Keratinocyte (primary cell): ENCODE measurements at regions not wholly inside any gene's neighbourhood (a gene's known extent, or its start where the extent isn't known, plus 50 kb on each side); places are given as distances from the start of the nearest gene placed in this dataset.

Experiments used
- DNase-seq: peaks from one replicate; pipeline ENCODE4 v3.0.0-alpha.2; 2011; ENCODE audit warnings: low read depth, missing footprints, low spot score
- FAIRE-seq: peaks from 2 replicates; lab custom pipeline; 2011; peaks lifted over from hg19 to GRCh38; lab: Jason Lieb, UNC
- H2AFZ ChIP-seq: 2 replicates; pipeline ENCODE4 v1.6.0; 2012; ENCODE audit warnings: low read length, control low read depth, inconsistent platforms; ENCODE audit not compliant: control insufficient read depth
- H3K27ac ChIP-seq: 2 replicates; pipeline ENCODE4 v1.5.1; 2011; ENCODE audit warnings: low read length; ENCODE audit not compliant: control insufficient read depth, insufficient read depth
- H3K27me3 ChIP-seq: 3 replicates; pipeline ENCODE4 v1.6.0; 2011; ENCODE audit warnings: low read length; ENCODE audit not compliant: control insufficient read depth, insufficient read depth; ENCODE audit errors: extremely low read depth
- H3K36me3 ChIP-seq, 2 experiments: 2 replicates in 1 of 2; 3 replicates in 1 of 2; pipeline ENCODE4 v1.5.1; 2011; ENCODE audit warnings: low read length in 2 of 2, mild to moderate bottlenecking in 1 of 2; ENCODE audit not compliant: control insufficient read depth in 2 of 2, insufficient read depth in 2 of 2; ENCODE audit errors: extremely low read depth in 1 of 2
- H3K4me1 ChIP-seq: 3 replicates; pipeline ENCODE4 v1.5.1; 2011; ENCODE audit warnings: low read length; ENCODE audit not compliant: control insufficient read depth, insufficient read depth; ENCODE audit errors: extremely low read depth
- H3K4me2 ChIP-seq: 3 replicates; pipeline ENCODE4 v1.6.0; 2011; ENCODE audit warnings: low read depth, low read length; ENCODE audit not compliant: control insufficient read depth, insufficient read depth; ENCODE audit errors: extremely low read depth
- H3K4me3 ChIP-seq, 3 experiments: fragments of 200-600 bp in 1 of 3; sonication (generic) in 1 of 3; 2 replicates in 2 of 3; 3 replicates in 1 of 3; pipeline ENCODE4 v1.5.1; 2011 to 2016; ENCODE audit warnings: low read length in 3 of 3, mild to moderate bottlenecking in 3 of 3, control low read depth in 2 of 3, inconsistent platforms in 1 of 3, low read depth in 1 of 3, mixed read lengths in 1 of 3, mixed run types in 1 of 3, moderate library complexity in 1 of 3; ENCODE audit not compliant: control insufficient read depth in 2 of 3, insufficient read depth in 2 of 3; ENCODE audit errors: extremely low read depth in 1 of 3
- H3K79me2 ChIP-seq: 2 replicates; pipeline ENCODE4 v1.6.0; 2012; ENCODE audit warnings: low read length; ENCODE audit not compliant: control insufficient read depth, insufficient read depth
- H3K9ac ChIP-seq: 3 replicates; pipeline ENCODE4 v1.6.0; 2011; ENCODE audit warnings: low read length; ENCODE audit not compliant: control insufficient read depth, insufficient read depth; ENCODE audit errors: extremely low read depth
- H3K9me1 ChIP-seq: 3 replicates; pipeline ENCODE4 v1.6.0; 2011; ENCODE audit warnings: low read length; ENCODE audit not compliant: control insufficient read depth, insufficient read depth; ENCODE audit errors: extremely low read depth
- H3K9me3 ChIP-seq: 2 replicates; pipeline ENCODE4 v1.5.1; 2012; ENCODE audit warnings: low read depth, low read length; ENCODE audit not compliant: control insufficient read depth
- H4K20me1 ChIP-seq: 3 replicates; pipeline ENCODE4 v1.6.0; 2011; ENCODE audit warnings: low read length; ENCODE audit not compliant: control insufficient read depth, insufficient read depth; ENCODE audit errors: extremely low read depth
- EZH2 ChIP-seq: IDR thresholded peaks from one replicate; pipeline ENCODE4 v1.6.1; 2012; ENCODE audit warnings: inconsistent platforms, mild to moderate bottlenecking, low read length, moderate library complexity
- dilution Hi-C: fragments of 300-500 bp; cut with MboI; formaldehyde crosslinking; loops from one replicate; pipeline ENCODE4 v1.7.0; 2020; ENCODE audit warnings: low sequenced_read_pairs; ENCODE audit not compliant: extremely low pct_ligation_motif_present
- TF ChIP-seq, protein P1 (sequence below), 3 experiments: IDR thresholded peaks in 1 of 3; conservative IDR thresholded peaks in 1 of 3; optimal IDR thresholded peaks in 1 of 3; 2 replicates in 2 of 3; 3 replicates in 1 of 3; pipeline versions ENCODE3 to v1.5.1; 2011; ENCODE audit warnings: low read length in 3 of 3, mild to moderate bottlenecking in 3 of 3, moderate library complexity in 2 of 3, control low read depth in 1 of 3, inconsistent platforms in 1 of 3; ENCODE audit not compliant: insufficient read depth in 2 of 3; ENCODE audit errors: extremely low read depth in 1 of 3

- no peak overlapping the region for H2AFZ ChIP-seq
- H3K36me3 ChIP-seq = no peaks in the 10 kb centered on the region
- H4K20me1 ChIP-seq = no peaks in the 10 kb centered on the region
- H3K79me2 ChIP-seq = no peaks in the 10 kb centered on the region
- DNase-seq = no peak
- dilution Hi-C loops = no loop called here
- no peak overlapping the region for H3K9ac ChIP-seq
- H3K4me1 ChIP-seq = no peaks in the 10 kb centered on the region
- H3K27ac ChIP-seq = no peak overlapping the region
- H3K9me1 ChIP-seq = no peaks in the 10 kb centered on the region
- TF ChIP-seq, protein P1, sequence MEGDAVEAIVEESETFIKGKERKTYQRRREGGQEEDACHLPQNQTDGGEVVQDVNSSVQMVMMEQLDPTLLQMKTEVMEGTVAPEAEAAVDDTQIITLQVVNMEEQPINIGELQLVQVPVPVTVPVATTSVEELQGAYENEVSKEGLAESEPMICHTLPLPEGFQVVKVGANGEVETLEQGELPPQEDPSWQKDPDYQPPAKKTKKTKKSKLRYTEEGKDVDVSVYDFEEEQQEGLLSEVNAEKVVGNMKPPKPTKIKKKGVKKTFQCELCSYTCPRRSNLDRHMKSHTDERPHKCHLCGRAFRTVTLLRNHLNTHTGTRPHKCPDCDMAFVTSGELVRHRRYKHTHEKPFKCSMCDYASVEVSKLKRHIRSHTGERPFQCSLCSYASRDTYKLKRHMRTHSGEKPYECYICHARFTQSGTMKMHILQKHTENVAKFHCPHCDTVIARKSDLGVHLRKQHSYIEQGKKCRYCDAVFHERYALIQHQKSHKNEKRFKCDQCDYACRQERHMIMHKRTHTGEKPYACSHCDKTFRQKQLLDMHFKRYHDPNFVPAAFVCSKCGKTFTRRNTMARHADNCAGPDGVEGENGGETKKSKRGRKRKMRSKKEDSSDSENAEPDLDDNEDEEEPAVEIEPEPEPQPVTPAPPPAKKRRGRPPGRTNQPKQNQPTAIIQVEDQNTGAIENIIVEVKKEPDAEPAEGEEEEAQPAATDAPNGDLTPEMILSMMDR (optimal IDR thresholded peaks at IDR 0.05 in 1 of 3, IDR thresholded peaks at IDR 0.05 in 1 of 3, conservative IDR thresholded peaks at IDR 0.05 in 1 of 3; ENCODE audit: extremely low read depth in 1 of 3, insufficient read depth in 2 of 3, low read length in 3 of 3) = no peak
- no peak for TF ChIP-seq EZH2
- no peaks in the 10 kb centered on the region for H3K27me3 ChIP-seq
- no peak overlapping the region for H3K4me3 ChIP-seq
- no peak overlapping the region for H3K4me2 ChIP-seq
- no peak for FAIRE-seq
- H3K9me3 ChIP-seq = no peaks in the 10 kb centered on the region
These were observed 125.2 kb upstream of the ADPGK start for GRCh38 chr15:72908713-72909112.

DNA sequence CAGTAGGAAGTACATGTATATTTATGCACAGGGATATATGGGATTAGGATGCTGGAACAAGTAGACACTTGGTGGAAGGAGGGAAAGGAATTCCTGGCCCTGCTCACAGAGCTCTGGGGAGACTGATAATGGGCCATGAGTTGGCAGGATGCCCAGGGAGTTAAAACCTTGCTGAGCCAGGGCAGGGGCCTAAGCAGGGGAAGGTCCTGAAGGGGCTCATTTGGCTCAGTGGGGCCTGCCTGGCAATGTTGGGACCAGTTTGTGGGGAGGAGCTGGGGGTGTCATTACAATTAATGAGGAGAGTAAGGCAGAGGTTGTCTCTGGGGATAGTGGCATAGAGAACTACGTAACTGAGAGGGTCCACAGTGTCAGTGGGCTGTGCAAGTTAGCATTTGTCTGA is 124.2 kb upstream of the ADPGK start:
- Histone ChIP-seq H2AFZ (no peak overlapping the region), H3K79me2 (no peaks in the 10 kb centered on the region), H3K27me3 (peaks cover 3% of the 10 kb centered on the region), H3K9me3 (no peaks in the 10 kb centered on the region), H3K4me1 (no peaks in the 10 kb centered on the region), H3K4me2 (no peak overlapping the region), H4K20me1 (no peaks in the 10 kb centered on the region), H3K4me3 (no peak overlapping the region), H3K36me3 (no peaks in the 10 kb centered on the region), H3K9me1 (no peaks in the 10 kb centered on the region), H3K27ac (no peak overlapping the region), H3K9ac (no peak overlapping the region)
- dilution Hi-C loops = no loop called here
- FAIRE-seq (no peak), DNase-seq (no peak)
- TF ChIP-seq EZH2 = no peak
- TF ChIP-seq, protein P1 (optimal IDR thresholded peaks at IDR 0.05 in 1 of 3, IDR thresholded peaks at IDR 0.05 in 1 of 3, conservative IDR thresholded peaks at IDR 0.05 in 1 of 3; ENCODE audit: extremely low read depth in 1 of 3, insufficient read depth in 2 of 3, low read length in 3 of 3) = no peak
